Skeletal muscle satellite cell (primary cell): ENCODE measurements at regions not wholly inside any gene's neighbourhood (a gene's known extent, or its start where the extent isn't known, plus 50 kb on each side); places are given as distances from the start of the nearest gene placed in this dataset.

Source experiments
- H3K27me3 ChIP-seq: 2 replicates; pipeline ENCODE4 v1.7.0; 2013; ENCODE audit warnings: low read length; ENCODE audit not compliant: control insufficient read depth, insufficient read depth
- H3K36me3 ChIP-seq: 2 replicates; pipeline ENCODE4 v1.7.0; 2013; ENCODE audit warnings: mild to moderate bottlenecking, control low read depth, low read length; ENCODE audit not compliant: insufficient read depth
- H3K4me1 ChIP-seq: 2 replicates; pipeline ENCODE4 v1.7.0; 2013; ENCODE audit warnings: low read length; ENCODE audit not compliant: control insufficient read depth, insufficient read depth
- H3K4me2 ChIP-seq: 2 replicates; pipeline ENCODE4 v1.7.0; 2013; ENCODE audit warnings: mild to moderate bottlenecking, low read length
- H3K4me3 ChIP-seq: 2 replicates; pipeline ENCODE4 v1.7.0; 2013; ENCODE audit warnings: low read length
- H3K9ac ChIP-seq: 2 replicates; pipeline ENCODE4 v1.7.0; 2013; ENCODE audit warnings: mild to moderate bottlenecking, low read depth, low read length, moderate library complexity
- H3K9me3 ChIP-seq: replicated peaks from 2 replicates; pipeline ENCODE4 v1.7.0; 2013; ENCODE audit warnings: mild to moderate bottlenecking, control low read depth, low read length

DNA sequence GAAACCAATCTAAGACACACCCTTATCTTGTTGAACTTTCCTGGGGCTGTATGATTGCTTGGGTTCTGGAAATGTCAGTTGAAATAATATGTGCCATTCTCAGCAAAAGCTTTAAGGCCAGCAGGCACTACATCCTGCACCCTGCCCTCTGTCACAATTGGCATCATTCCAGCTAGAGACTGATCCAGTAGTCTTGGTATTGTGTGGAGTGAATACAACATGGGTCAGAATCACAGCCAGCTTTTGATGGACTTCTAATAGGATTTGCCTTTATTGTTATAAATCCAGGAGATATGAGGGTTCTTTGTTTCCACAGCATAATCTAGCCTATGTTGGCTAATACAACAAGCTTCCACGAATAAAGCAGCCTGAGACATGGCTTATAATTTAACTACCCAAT is 617.0 kb upstream of the CDH2 start:
- no peaks in the 10 kb centered on the region for H3K9me3 ChIP-seq
- H3K36me3 ChIP-seq, result no peaks in the 10 kb centered on the region
- H3K4me2 ChIP-seq, result no peak overlapping the region
- H3K27me3 ChIP-seq, result no peaks in the 10 kb centered on the region
- peaks cover 35% of the 10 kb centered on the region for H3K4me1 ChIP-seq
- H3K4me3 ChIP-seq, result no peak overlapping the region
- H3K9ac ChIP-seq, result no peak overlapping the region

GRCh38 chr18:28792404-28793086 is 615.6 kb upstream of the CDH2 start:
- Histone ChIP-seq H3K4me3 (no peak overlapping the region), H3K36me3 (no peaks in the 10 kb centered on the region), H3K9ac (no peak overlapping the region), H3K9me3 (no peaks in the 10 kb centered on the region), H3K27me3 (no peaks in the 10 kb centered on the region), H3K4me2 (peak overlapping the region; percentile 25), H3K4me1 (peaks cover 35% of the 10 kb centered on the region)

DNA sequence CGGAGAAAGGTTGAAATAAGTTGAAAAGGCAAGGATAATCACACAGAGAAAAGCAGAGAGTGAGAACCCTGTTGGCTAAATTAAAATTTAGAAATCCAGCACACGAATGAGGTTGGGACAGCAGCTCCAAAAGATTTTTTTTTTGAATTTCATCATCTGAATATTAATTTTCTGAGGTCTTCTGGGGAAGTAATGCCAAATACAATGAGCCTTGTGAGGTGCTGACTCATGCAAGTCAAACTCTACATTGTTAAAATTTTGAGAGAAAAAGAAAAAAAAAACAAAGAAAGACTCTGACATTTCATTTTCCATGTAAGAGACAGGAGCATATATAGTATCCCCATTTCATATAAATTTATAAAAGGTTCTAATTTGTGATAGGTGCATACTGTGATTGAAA is 614.2 kb upstream of the CDH2 start:
- H3K4me3 ChIP-seq, result no peak overlapping the region
- H3K27me3 ChIP-seq, result no peaks in the 10 kb centered on the region
- no peak overlapping the region for H3K9ac ChIP-seq
- H3K36me3 ChIP-seq, result no peaks in the 10 kb centered on the region
- H3K9me3 ChIP-seq, result no peaks in the 10 kb centered on the region
- peaks cover 39% of the 10 kb centered on the region for H3K4me1 ChIP-seq
- H3K4me2 ChIP-seq, result no peak overlapping the region

DNA sequence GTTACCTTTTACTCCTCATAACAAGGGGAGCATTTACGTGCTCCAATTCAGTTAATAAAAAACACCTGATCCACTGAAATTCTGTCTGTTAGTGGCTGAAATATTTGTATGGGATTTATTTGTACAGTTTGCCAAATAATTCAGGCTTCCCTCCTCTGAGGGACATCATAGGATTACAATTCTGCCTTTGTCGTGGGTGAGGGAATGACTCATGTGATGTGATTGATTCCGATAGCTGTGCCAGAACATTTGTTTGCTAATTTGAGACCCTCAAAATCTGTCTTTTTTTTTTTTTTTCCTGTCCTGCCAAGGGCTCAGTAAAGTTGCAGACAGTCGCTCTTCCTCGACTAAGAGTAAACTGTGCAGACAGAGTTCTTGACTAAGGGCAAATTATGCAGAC is 612.6 kb upstream of the CDH2 start:
- H3K4me1 ChIP-seq, result peaks cover 30% of the 10 kb centered on the region
- H3K36me3 ChIP-seq, result no peaks in the 10 kb centered on the region
- no peak overlapping the region for H3K9ac ChIP-seq
- no peak overlapping the region for H3K4me3 ChIP-seq
- H3K27me3 ChIP-seq, result no peaks in the 10 kb centered on the region
- H3K4me2 ChIP-seq, result no peak overlapping the region
- H3K9me3 ChIP-seq, result no peaks in the 10 kb centered on the region

GRCh38 chr18:28786926-28787325 is 610.0 kb upstream of the CDH2 start:
- no peaks in the 10 kb centered on the region for H3K9me3 ChIP-seq
- no peak overlapping the region for H3K9ac ChIP-seq
- H3K36me3 ChIP-seq, result no peaks in the 10 kb centered on the region
- H3K4me1 ChIP-seq, result peaks cover 22% of the 10 kb centered on the region
- H3K4me2 ChIP-seq, result no peak overlapping the region
- H3K27me3 ChIP-seq, result no peaks in the 10 kb centered on the region
- H3K4me3 ChIP-seq, result no peak overlapping the region

GRCh38 chr18:28781616-28782362 is 604.9 kb upstream of the CDH2 start:
- no peak overlapping the region for H3K9ac ChIP-seq
- H3K4me3 ChIP-seq, result no peak overlapping the region
- no peaks in the 10 kb centered on the region for H3K36me3 ChIP-seq
- peaks cover 2% of the 10 kb centered on the region for H3K4me1 ChIP-seq
- no peak overlapping the region for H3K4me2 ChIP-seq
- H3K27me3 ChIP-seq, result no peaks in the 10 kb centered on the region
- no peaks in the 10 kb centered on the region for H3K9me3 ChIP-seq

- no peaks in the 10 kb centered on the region for H3K36me3 ChIP-seq
- H3K9ac ChIP-seq, result no peak overlapping the region
- H3K4me2 ChIP-seq, result no peak overlapping the region
- no peaks in the 10 kb centered on the region for H3K27me3 ChIP-seq
- H3K9me3 ChIP-seq, result no peaks in the 10 kb centered on the region
- H3K4me3 ChIP-seq, result no peak overlapping the region
- no peaks in the 10 kb centered on the region for H3K4me1 ChIP-seq
These were observed 601.8 kb upstream of the CDH2 start for GRCh38 chr18:28778706-28779105.

- H3K4me3 ChIP-seq, result no peak overlapping the region
- H3K9ac ChIP-seq, result no peak overlapping the region
- H3K36me3 ChIP-seq, result no peaks in the 10 kb centered on the region
- no peaks in the 10 kb centered on the region for H3K4me1 ChIP-seq
- no peak overlapping the region for H3K4me2 ChIP-seq
- H3K9me3 ChIP-seq, result no peaks in the 10 kb centered on the region
- H3K27me3 ChIP-seq, result no peaks in the 10 kb centered on the region
These were observed 600.8 kb upstream of the CDH2 start for GRCh38 chr18:28777756-28778155.

GRCh38 chr18:28771849-28772248 is 594.9 kb upstream of the CDH2 start:
- Histone ChIP-seq H3K4me3 (no peak overlapping the region), H3K36me3 (no peaks in the 10 kb centered on the region), H3K27me3 (no peaks in the 10 kb centered on the region), H3K4me2 (no peak overlapping the region), H3K9me3 (no peaks in the 10 kb centered on the region), H3K4me1 (peaks cover 20% of the 10 kb centered on the region), H3K9ac (no peak overlapping the region)

DNA sequence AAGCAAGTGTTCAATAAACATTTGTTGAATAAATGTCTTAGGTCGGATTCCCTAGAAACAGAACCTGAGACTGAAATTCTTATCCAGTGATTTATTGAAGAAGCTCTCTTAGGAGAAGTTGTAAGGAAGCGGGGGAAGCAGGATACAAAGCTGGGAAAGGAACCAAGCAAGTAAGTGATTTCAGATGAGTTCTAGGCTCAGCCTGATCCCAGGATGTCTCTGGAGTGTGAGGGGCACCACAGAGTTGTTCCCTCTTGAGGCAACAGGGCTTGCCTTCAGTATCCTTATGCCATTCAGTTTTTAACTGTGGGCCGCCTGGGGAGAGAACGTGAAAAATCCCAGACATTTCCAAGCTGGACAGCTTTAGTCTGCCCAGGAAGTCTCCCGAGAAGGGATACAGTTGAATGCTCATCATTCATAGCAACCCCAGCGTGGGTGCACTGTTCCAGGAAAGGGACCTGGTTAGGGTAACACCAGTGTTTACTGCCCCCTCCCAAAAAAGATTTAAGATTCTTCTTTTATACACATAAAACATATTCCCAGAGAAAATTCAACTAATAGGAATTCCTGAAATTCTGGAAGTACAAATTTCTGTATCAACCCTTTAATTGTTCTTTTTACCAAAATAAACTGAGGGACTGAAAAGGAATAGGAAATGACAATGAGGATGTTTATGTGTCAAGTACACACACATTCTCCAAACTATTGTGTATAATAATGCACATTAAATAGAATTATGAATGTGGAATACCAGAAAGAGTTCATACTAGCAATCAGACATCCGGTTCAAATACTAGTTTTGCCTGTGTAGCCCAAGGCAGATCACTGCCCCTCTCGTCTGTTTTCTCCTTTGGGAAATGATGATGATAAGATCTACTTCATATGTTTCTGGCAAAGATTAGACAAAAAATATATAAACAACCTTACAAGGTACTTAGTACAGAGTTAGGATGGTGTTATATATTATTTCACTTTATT is 592.1 kb upstream of the CDH2 start:
- no peak overlapping the region for H3K9ac ChIP-seq
- H3K9me3 ChIP-seq, result no peaks in the 10 kb centered on the region
- no peaks in the 10 kb centered on the region for H3K36me3 ChIP-seq
- H3K4me3 ChIP-seq, result no peak overlapping the region
- H3K4me1 ChIP-seq, result peaks cover 32% of the 10 kb centered on the region
- no peak overlapping the region for H3K4me2 ChIP-seq
- no peaks in the 10 kb centered on the region for H3K27me3 ChIP-seq

- H3K4me3 ChIP-seq, result peak overlapping the region; percentile 27
- no peaks in the 10 kb centered on the region for H3K9me3 ChIP-seq
- H3K36me3 ChIP-seq, result no peaks in the 10 kb centered on the region
- H3K9ac ChIP-seq, result peak overlapping the region; percentile 39
- peaks cover 32% of the 10 kb centered on the region for H3K4me1 ChIP-seq
- H3K4me2 ChIP-seq, result peak overlapping the region; percentile 35
- H3K27me3 ChIP-seq, result no peaks in the 10 kb centered on the region
These were observed 590.8 kb upstream of the CDH2 start for GRCh38 chr18:28767727-28768211.
